Activated CD4-positive, alpha-beta T cell treated with anti-CD3 and anti-CD28 coated beads for 36 hours (primary cell): ENCODE measurements at regions not wholly inside any gene's neighbourhood (a gene's known extent, or its start where the extent isn't known, plus 50 kb on each side); places are given as distances from the start of the nearest gene placed in this dataset.
"Not testable (repeated sequence)": the region's sequence is repeated elsewhere in the genome, so short reads cannot be mapped to it uniquely, and the experiment has no call there.

ENCODE experiments used
- ATAC-seq: fragments of 200-7000 bp; cut with Tn5 transposase; one replicate; pipeline ENCODE4 v1.10.0; 2021; ENCODE audit warnings: mild to moderate bottlenecking, moderate library complexity
- CTCF ChIA-PET: fragments of 350-600 bp; sonication (Branson Sonifier 250); formaldehyde crosslinking; loops from one replicate; lab custom pipeline; 2021; ENCODE audit warnings: antibody characterized with exemption; lab: Charles Lee
- POLR2A ChIA-PET: fragments of 350-600 bp; sonication (Branson Sonifier 250); formaldehyde crosslinking; loops from one replicate; lab custom pipeline; 2021; ENCODE audit warnings: antibody characterized with exemption, inconsistent platforms; lab: Charles Lee
- DNase-seq: peaks from one replicate; pipeline ENCODE4 v3.0.0-alpha.2; 2020
- H3K27ac Mint-ChIP-seq: one replicate; pipeline ENCODE4 v1.8.0; 2021; ENCODE audit warnings: mixed read lengths
- H3K27me3 Mint-ChIP-seq: one replicate; pipeline ENCODE4 v1.8.0; 2021; ENCODE audit warnings: mixed read lengths
- H3K36me3 Mint-ChIP-seq: one replicate; pipeline ENCODE4 v1.8.0; 2021; ENCODE audit warnings: low read depth, mixed read lengths
- H3K4me1 Mint-ChIP-seq: one replicate; pipeline ENCODE4 v1.8.0; 2021; ENCODE audit warnings: mixed read lengths
- H3K4me3 Mint-ChIP-seq: one replicate; pipeline ENCODE4 v1.8.0; 2021; ENCODE audit warnings: mild to moderate bottlenecking, moderate library complexity, mixed read lengths
- H3K9me3 Mint-ChIP-seq: one replicate; pipeline ENCODE4 v1.8.0; 2021; ENCODE audit warnings: low read depth, mixed read lengths
- intact Hi-C, 2 experiments: fragments of 100-400 bp; cut with DNase I in 1 of 2; cut with micrococcal nuclease in 1 of 2; formaldehyde crosslinking; loops; one replicate each; pipeline versions ENCODE4 v1.14.2 to v1.15.1; 2022 to 2024; cut with DNase I, micrococcal nuclease

- no peak for ATAC-seq
- no peak for DNase-seq
- CTCF ChIA-PET = no interaction called here
- intact Hi-C loops = no loop called here
- Mint-ChIP-seq H3K36me3 (no peaks in the 10 kb centered on the region), H3K9me3 (no peaks in the 10 kb centered on the region), H3K27me3 (peaks cover 10% of the 10 kb centered on the region), H3K27ac (no peak overlapping the region), H3K4me3 (no peak overlapping the region), H3K4me1 (no peaks in the 10 kb centered on the region)
- POLR2A ChIA-PET = no interaction called here
Observed at GRCh38 chr4:18106620-18107019, 85.1 kb upstream of the LCORL start.

- no peak for DNase-seq
- Mint-ChIP-seq H3K9me3 (no peaks in the 10 kb centered on the region), H3K27ac (no peak overlapping the region), H3K27me3 (peaks cover 13% of the 10 kb centered on the region), H3K4me1 (no peaks in the 10 kb centered on the region), H3K36me3 (no peaks in the 10 kb centered on the region), H3K4me3 (no peak overlapping the region)
- intact Hi-C loops = no loop called here
- ATAC-seq = no peak
- ChIA-PET CTCF (interaction anchor here (0.7 kb wide), 1 partner anchor 257 kb away, joined by 5 read pairs; no protein-coding TSS in a partner anchor), POLR2A (no interaction called here)
Observed at GRCh38 chr4:18105030-18106011, 83.8 kb upstream of the LCORL start.

GRCh38 chr4:18103876-18104605 is 82.5 kb upstream of the LCORL start:
- DNase-seq (no peak), ATAC-seq (no peak)
- peaks cover 13% of the 10 kb centered on the region for H3K27me3 Mint-ChIP-seq
- no peaks in the 10 kb centered on the region for H3K9me3 Mint-ChIP-seq
- H3K36me3 Mint-ChIP-seq = no peaks in the 10 kb centered on the region
- ChIA-PET POLR2A (no interaction called here), CTCF (interaction anchor here (0.5 to 0.7 kb wide), 3 partner anchors 18 to 519 kb away, joined by 3 read pairs; no protein-coding TSS in a partner anchor)
- H3K27ac Mint-ChIP-seq = no peak overlapping the region
- intact Hi-C loops = no loop called here
- H3K4me3 Mint-ChIP-seq = no peak overlapping the region
- H3K4me1 Mint-ChIP-seq = no peaks in the 10 kb centered on the region

- ChIA-PET POLR2A (no interaction called here), CTCF (no interaction called here)
- Mint-ChIP-seq H3K27ac (no peak overlapping the region), H3K27me3 (peaks cover 9% of the 10 kb centered on the region), H3K9me3 (no peaks in the 10 kb centered on the region), H3K4me1 (no peaks in the 10 kb centered on the region), H3K4me3 (no peak overlapping the region), H3K36me3 (no peaks in the 10 kb centered on the region)
- no peak for ATAC-seq
- no peak for DNase-seq
- intact Hi-C loops = no loop called here
Observed at GRCh38 chr4:18100657-18101056, 79.1 kb upstream of the LCORL start.

- intact Hi-C loops, H3K4me3 Mint-ChIP-seq, POLR2A ChIA-PET, ATAC-seq, H3K4me1 Mint-ChIP-seq, H3K36me3 Mint-ChIP-seq, DNase-seq, H3K9me3 Mint-ChIP-seq, CTCF ChIA-PET, H3K27ac Mint-ChIP-seq: not testable (repeated sequence)
- H3K27me3 Mint-ChIP-seq = peaks cover 24% of the 10 kb centered on the region
Observed at GRCh38 chr4:18090447-18090846, 68.9 kb upstream of the LCORL start.

- Mint-ChIP-seq H3K9me3 (peaks cover 2% of the 10 kb centered on the region), H3K4me1 (no peaks in the 10 kb centered on the region), H3K27ac (no peak overlapping the region), H3K36me3 (no peaks in the 10 kb centered on the region), H3K27me3 (peaks cover 34% of the 10 kb centered on the region), H3K4me3 (no peak overlapping the region)
- DNase-seq (no peak), ATAC-seq (no peak)
- ChIA-PET CTCF (no interaction called here), POLR2A (no interaction called here)
- intact Hi-C loops = no loop called here
Observed at GRCh38 chr4:18082236-18082635, 60.7 kb upstream of the LCORL start.

- Mint-ChIP-seq H3K27me3 (peaks cover 33% of the 10 kb centered on the region), H3K9me3 (peaks cover 2% of the 10 kb centered on the region), H3K36me3 (no peaks in the 10 kb centered on the region), H3K4me3 (no peak overlapping the region), H3K4me1 (no peaks in the 10 kb centered on the region), H3K27ac (no peak overlapping the region)
- POLR2A ChIA-PET = no interaction called here
- no peak for DNase-seq
- ATAC-seq = no peak
- intact Hi-C loops = no loop called here
- CTCF ChIA-PET = no interaction called here
Observed at GRCh38 chr4:18081708-18082107, 60.2 kb upstream of the LCORL start.

- DNase-seq = no peak
- intact Hi-C loops = loop anchor here in 1 of 2 experiments (10.0 kb wide), 1 partner anchor 517 kb away; no protein-coding TSS in a partner anchor
- Mint-ChIP-seq H3K36me3 (no peaks in the 10 kb centered on the region), H3K4me3 (no peak overlapping the region), H3K4me1 (peaks cover 5% of the 10 kb centered on the region), H3K9me3 (peaks cover 9% of the 10 kb centered on the region), H3K27me3 (peaks cover 15% of the 10 kb centered on the region), H3K27ac (no peak overlapping the region)
- ChIA-PET POLR2A (no interaction called here), CTCF (no interaction called here)
- ATAC-seq = no peak
Observed at GRCh38 chr4:18077808-18078207, 56.3 kb upstream of the LCORL start.

- POLR2A ChIA-PET = interaction anchor here (0.6 kb wide), 1 partner anchor 13 kb away, joined by 3 read pairs; no protein-coding TSS in a partner anchor
- Mint-ChIP-seq H3K4me3 (no peak overlapping the region), H3K27me3 (peaks cover 26% of the 10 kb centered on the region), H3K36me3 (no peaks in the 10 kb centered on the region), H3K4me1 (peaks cover 5% of the 10 kb centered on the region), H3K27ac (no peak overlapping the region), H3K9me3 (peaks cover 12% of the 10 kb centered on the region)
- ATAC-seq = peak; percentile 76
- DNase-seq = peak; percentile 66
- intact Hi-C loops = loop anchor here in 1 of 2 experiments (10.0 kb wide), 1 partner anchor 519 kb away; no protein-coding TSS in a partner anchor
- CTCF ChIA-PET = interaction anchor here (0.6 to 1.6 kb wide), 6 partner anchors 9 to 261 kb away, joined by 3 to 4 read pairs (median 3); no protein-coding TSS in a partner anchor
Observed at GRCh38 chr4:18075823-18076433, 54.4 kb upstream of the LCORL start.

- H3K36me3 Mint-ChIP-seq = no peaks in the 10 kb centered on the region
- ATAC-seq = no peak
- POLR2A ChIA-PET = no interaction called here
- peaks cover 10% of the 10 kb centered on the region for H3K9me3 Mint-ChIP-seq
- H3K4me1 Mint-ChIP-seq = peaks cover 5% of the 10 kb centered on the region
- intact Hi-C loops = loop anchor here in 1 of 2 experiments (10.0 kb wide), 1 partner anchor 523 kb away; no protein-coding TSS in a partner anchor
- peaks cover 38% of the 10 kb centered on the region for H3K27me3 Mint-ChIP-seq
- CTCF ChIA-PET = interaction anchor here (0.7 to 0.9 kb wide), 3 partner anchors 14 to 28 kb away, joined by 3 to 4 read pairs (median 3); no protein-coding TSS in a partner anchor
- no peak overlapping the region for H3K27ac Mint-ChIP-seq
- no peak overlapping the region for H3K4me3 Mint-ChIP-seq
- DNase-seq = no peak
Observed at GRCh38 chr4:18071894-18072293, 50.3 kb upstream of the LCORL start.
